Endothelial cell of umbilical vein (primary cell): ENCODE measurements at regions not wholly inside any gene's neighbourhood (a gene's known extent, or its start where the extent isn't known, plus 50 kb on each side); places are given as distances from the start of the nearest gene placed in this dataset.

Experiments used
- BruUV-seq: library from RNA; stranded (reverse); fragments of 400-500 nt; replicated peaks from 2 replicates; lab custom pipeline; 2021; lab: Mats Ljungman, UMichigan
- CTCF ChIA-PET: fragments of 300-600, 350-600 bp; sonication (Branson Sonifier 250); formaldehyde crosslinking; loops from one replicate; lab custom pipeline; 2021; ENCODE audit warnings: antibody characterized with exemption, inconsistent platforms; lab: Charles Lee
- POLR2A ChIA-PET: fragments of 300-600, 350-600 bp; sonication (Branson Sonifier 250); formaldehyde crosslinking; loops from one replicate; lab custom pipeline; 2021; ENCODE audit warnings: antibody characterized with exemption, inconsistent platforms; lab: Charles Lee
- DNase-seq: peaks from one replicate; pipeline ENCODE4 v3.0.0-alpha.2; 2011; ENCODE audit warnings: low read depth, low spot score
- FAIRE-seq: peaks from 2 replicates; lab custom pipeline; 2011; peaks lifted over from hg19 to GRCh38; lab: Jason Lieb, UNC
- H2AFZ ChIP-seq: 2 replicates; pipeline ENCODE4 v1.6.0; 2012; ENCODE audit warnings: low read depth, low read length, control low read depth, inconsistent platforms
- H3K27ac ChIP-seq: 2 replicates; pipeline ENCODE4 v1.5.1; 2011; ENCODE audit warnings: low read depth, mild to moderate bottlenecking, control low read depth, low read length, moderate library complexity; ENCODE audit not compliant: insufficient read depth
- H3K27me3 ChIP-seq, 2 experiments: 2 replicates each; pipeline versions ENCODE4 v1.6.0 to v1.6.1; 2011; ENCODE audit warnings: low read length in 2 of 2, mixed read lengths in 1 of 2; ENCODE audit not compliant: control insufficient read depth in 2 of 2, insufficient read depth in 2 of 2
- H3K36me3 ChIP-seq, 2 experiments: 2 replicates in 1 of 2; 3 replicates in 1 of 2; pipeline ENCODE4 v1.5.1; 2011; ENCODE audit warnings: low read length in 2 of 2, mild to moderate bottlenecking in 1 of 2, moderate library complexity in 1 of 2; ENCODE audit not compliant: control insufficient read depth in 2 of 2, insufficient read depth in 2 of 2; ENCODE audit errors: extremely low read depth in 1 of 2
- H3K4me1 ChIP-seq: 3 replicates; pipeline ENCODE4 v1.5.1; 2011; ENCODE audit warnings: mild to moderate bottlenecking, low read length; ENCODE audit not compliant: control insufficient read depth, insufficient read depth; ENCODE audit errors: extremely low read depth
- H3K4me2 ChIP-seq: 2 replicates; pipeline ENCODE4 v1.6.1; 2011; ENCODE audit warnings: low read length, control low read depth, mixed read lengths; ENCODE audit not compliant: insufficient read depth
- H3K4me3 ChIP-seq, 3 experiments: fragments of 200-600 bp in 1 of 3; sonication (generic), shearing (Covaris generic) in 1 of 3; replicated peaks in 1 of 3; 2 replicates each; pipeline ENCODE4 v1.5.1; 2011 to 2016; ENCODE audit warnings: control low read depth in 3 of 3, low read length in 3 of 3, mild to moderate bottlenecking in 2 of 3, inconsistent platforms in 1 of 3, low read depth in 1 of 3, moderate library complexity in 1 of 3; ENCODE audit not compliant: insufficient read depth in 1 of 3
- H3K79me2 ChIP-seq: 2 replicates; pipeline ENCODE4 v1.6.0; 2012; ENCODE audit warnings: low read length, inconsistent platforms; ENCODE audit not compliant: control insufficient read depth, insufficient read depth
- H3K9ac ChIP-seq: replicated peaks from 2 replicates; pipeline ENCODE3; 2011; ENCODE audit warnings: low read length, control low read depth; ENCODE audit not compliant: insufficient read depth; ENCODE audit errors: extremely low read depth
- H3K9me1 ChIP-seq: replicated peaks from 3 replicates; pipeline ENCODE4 v1.6.0; 2011; ENCODE audit warnings: mild to moderate bottlenecking, low read length; ENCODE audit not compliant: control insufficient read depth, insufficient read depth; ENCODE audit errors: extremely low read depth
- H3K9me3 ChIP-seq: replicated peaks from 2 replicates; pipeline ENCODE4 v1.5.1; 2012; ENCODE audit warnings: low read length, inconsistent platforms; ENCODE audit not compliant: control insufficient read depth, insufficient read depth
- H4K20me1 ChIP-seq: replicated peaks from 2 replicates; pipeline ENCODE3; 2011; ENCODE audit warnings: mild to moderate bottlenecking, low read length; ENCODE audit not compliant: control insufficient read depth, insufficient read depth; ENCODE audit errors: extremely low read depth
- CTCF ChIP-seq, 2 donors: IDR thresholded peaks; 1 replicate in 1 of 2; 2 replicates in 1 of 2; pipeline ENCODE4 v1.5.1; 2011; ENCODE audit warnings: low read length in 2 of 2, mild to moderate bottlenecking in 2 of 2, moderate library complexity in 2 of 2, control low read depth in 1 of 2, inconsistent platforms in 1 of 2, low read depth in 1 of 2; ENCODE audit not compliant: insufficient read depth in 1 of 2; ENCODE audit errors: extremely low read depth in 1 of 2
- EZH2 ChIP-seq: IDR thresholded peaks from 2 replicates; pipeline ENCODE4 v1.6.1; 2012; ENCODE audit warnings: borderline replicate concordance, low read depth, mild to moderate bottlenecking, moderate library complexity, low read length, inconsistent platforms; ENCODE audit not compliant: severe bottlenecking
- FOS ChIP-seq: IDR thresholded peaks from 2 replicates; pipeline ENCODE4 v1.6.1; 2011; ENCODE audit warnings: mild to moderate bottlenecking, low read length, moderate library complexity, borderline replicate concordance; ENCODE audit not compliant: insufficient read depth
- GATA2 ChIP-seq: IDR thresholded peaks from 2 replicates; pipeline ENCODE4 v1.7.0; 2011; ENCODE audit warnings: low read depth, mild to moderate bottlenecking, moderate library complexity, mixed read lengths, low read length; ENCODE audit not compliant: insufficient read length, insufficient read depth
- JUN ChIP-seq: IDR thresholded peaks from 2 replicates; pipeline ENCODE4 v1.6.1; 2011; ENCODE audit warnings: borderline replicate concordance, low read depth; ENCODE audit not compliant: insufficient read length, insufficient read depth
- MAX ChIP-seq: IDR thresholded peaks from 2 replicates; pipeline ENCODE4 v1.6.1; 2011; ENCODE audit not compliant: insufficient read depth, insufficient read length
- MYC ChIP-seq: IDR thresholded peaks from one replicate; pipeline ENCODE4 v1.6.1; 2011; ENCODE audit warnings: mild to moderate bottlenecking, low read depth, low read length
- POLR2A ChIP-seq: IDR thresholded peaks from 2 replicates; pipeline ENCODE4 v1.6.1; 2012; ENCODE audit warnings: low read depth, mild to moderate bottlenecking, control low read depth, low read length
- POLR2AphosphoS5 ChIP-seq: IDR thresholded peaks from 2 replicates; pipeline ENCODE4 v1.6.1; 2012; ENCODE audit warnings: low read depth, mild to moderate bottlenecking, control low read depth, low read length, moderate library complexity; ENCODE audit not compliant: insufficient read depth
- dilution Hi-C: fragments of 300-500 bp; cut with MboI; formaldehyde crosslinking; loops from one replicate; pipeline ENCODE4 v1.15.0; 2019; ENCODE audit warnings: low sequenced_read_pairs; ENCODE audit not compliant: extremely low pct_ligation_motif_present
- intact Hi-C: fragments of 100-400 bp; cut with micrococcal nuclease; formaldehyde crosslinking; loops from one replicate; pipeline ENCODE4 v1.10.0; 2022

- ChIA-PET CTCF (no interaction called here), POLR2A (no interaction called here)
- BruUV-seq, result no TSS peak
- no peak overlapping the region for H2AFZ ChIP-seq
- H3K36me3 ChIP-seq, result no peaks in the 10 kb centered on the region
- no peaks in the 10 kb centered on the region for H4K20me1 ChIP-seq
- no peak overlapping the region for H3K27ac ChIP-seq
- no peaks in the 10 kb centered on the region for H3K79me2 ChIP-seq
- H3K9me1 ChIP-seq, result no peaks in the 10 kb centered on the region
- H3K27me3 ChIP-seq, result peaks cover 0 to 2% of the 10 kb centered on the region in 2 experiments
- no peak overlapping the region for H3K4me2 ChIP-seq
- H3K4me1 ChIP-seq, result no peaks in the 10 kb centered on the region
- dilution Hi-C loops, result no loop called here
- no peaks in the 10 kb centered on the region for H3K9me3 ChIP-seq
- no peak for TF ChIP-seq FOS
- no peak for TF ChIP-seq MYC
- TF ChIP-seq JUN, result no peak
- no peak for TF ChIP-seq MAX
- no peak for TF ChIP-seq GATA2
- no peak for TF ChIP-seq POLR2A
- no peak for TF ChIP-seq EZH2
- no peak for TF ChIP-seq POLR2AphosphoS5
- no peak for TF ChIP-seq CTCF (IDR thresholded peaks at IDR 0.05; ENCODE audit: extremely low read depth in 1 of 2, insufficient read depth in 1 of 2, low read depth in 1 of 2, low read length in 2 of 2)
- H3K9ac ChIP-seq, result no peak overlapping the region
- DNase-seq (no peak), FAIRE-seq (no peak)
- H3K4me3 ChIP-seq, result no peak overlapping the region
- intact Hi-C loops, result no loop called here
Measured at GRCh38 chr10:44769450-44769849, 141.7 kb upstream of the TMEM72 start.
